ENCODE measurements at regions not wholly inside any gene's neighbourhood (a gene's known extent, or its start where the extent isn't known, plus 50 kb on each side); places are given as distances from the start of the nearest gene placed in this dataset.

DNA sequence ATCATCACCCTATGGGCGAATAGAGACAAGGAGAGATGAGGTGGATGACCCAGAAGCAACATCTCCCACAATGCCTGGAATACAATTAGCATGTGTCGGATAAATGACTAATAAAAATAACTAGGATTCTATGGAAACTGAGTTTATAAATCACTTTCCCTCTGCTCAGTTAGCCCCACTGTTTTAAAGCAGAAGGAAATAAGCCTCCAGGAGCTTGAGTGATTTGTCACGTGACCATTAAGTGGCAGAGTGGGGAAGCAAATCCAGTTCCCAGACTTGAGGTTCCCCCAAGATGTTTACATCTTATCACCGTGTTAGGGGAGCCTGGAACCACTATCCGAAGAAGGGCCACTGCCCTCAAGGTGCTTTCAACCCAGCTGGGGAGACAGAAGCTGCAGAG lies 136.5 kb upstream of the CCND2 start:
- H3K4me2 ChIP-seq: no peak overlapping the region
- no peaks in the 10 kb centered on the region for H3K36me3 ChIP-seq (ENCODE audit: low read depth)
- H3K27ac ChIP-seq: no peak overlapping the region
- H3F3A ChIP-seq (ENCODE audit: insufficient read depth, low read depth): no peaks in the 10 kb centered on the region
- H3K27me3 ChIP-seq (ENCODE audit: insufficient read depth, low read depth): peaks cover 59% of the 10 kb centered on the region
- intact Hi-C loops (cut with micrococcal nuclease; ENCODE audit: unreplicated experiment): no loop called here
- no peaks in the 10 kb centered on the region for H3K4me1 ChIP-seq (replicated peaks; ENCODE audit: insufficient read depth)
- no peaks in the 10 kb centered on the region for H3K79me2 ChIP-seq (ENCODE audit: low read depth)
- BruUV-seq (replicated peaks): no TSS peak
- no peaks in the 10 kb centered on the region for H4K20me1 ChIP-seq (ENCODE audit: insufficient read depth)
- H3K4me3 ChIP-seq: no peak overlapping the region
- ChIA-PET CTCF (no interaction called here), POLR2A (ENCODE audit: unreplicated experiment) (no interaction called here)
- no peaks in the 10 kb centered on the region for H3K9me3 ChIP-seq (ENCODE audit: insufficient read depth, low read depth)
- DNase-seq: no peak
- TF ChIP-seq, protein P1, sequence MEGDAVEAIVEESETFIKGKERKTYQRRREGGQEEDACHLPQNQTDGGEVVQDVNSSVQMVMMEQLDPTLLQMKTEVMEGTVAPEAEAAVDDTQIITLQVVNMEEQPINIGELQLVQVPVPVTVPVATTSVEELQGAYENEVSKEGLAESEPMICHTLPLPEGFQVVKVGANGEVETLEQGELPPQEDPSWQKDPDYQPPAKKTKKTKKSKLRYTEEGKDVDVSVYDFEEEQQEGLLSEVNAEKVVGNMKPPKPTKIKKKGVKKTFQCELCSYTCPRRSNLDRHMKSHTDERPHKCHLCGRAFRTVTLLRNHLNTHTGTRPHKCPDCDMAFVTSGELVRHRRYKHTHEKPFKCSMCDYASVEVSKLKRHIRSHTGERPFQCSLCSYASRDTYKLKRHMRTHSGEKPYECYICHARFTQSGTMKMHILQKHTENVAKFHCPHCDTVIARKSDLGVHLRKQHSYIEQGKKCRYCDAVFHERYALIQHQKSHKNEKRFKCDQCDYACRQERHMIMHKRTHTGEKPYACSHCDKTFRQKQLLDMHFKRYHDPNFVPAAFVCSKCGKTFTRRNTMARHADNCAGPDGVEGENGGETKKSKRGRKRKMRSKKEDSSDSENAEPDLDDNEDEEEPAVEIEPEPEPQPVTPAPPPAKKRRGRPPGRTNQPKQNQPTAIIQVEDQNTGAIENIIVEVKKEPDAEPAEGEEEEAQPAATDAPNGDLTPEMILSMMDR (conservative IDR thresholded peaks at IDR 0.05): no peak
- TF ChIP-seq EZH2 (IDR thresholded peaks at IDR 0.05; ENCODE audit: low read depth): no peak
- no peak overlapping the region for H2AFZ ChIP-seq
- H3K9me2 ChIP-seq (ENCODE audit: insufficient read depth): no peaks in the 10 kb centered on the region

DNA sequence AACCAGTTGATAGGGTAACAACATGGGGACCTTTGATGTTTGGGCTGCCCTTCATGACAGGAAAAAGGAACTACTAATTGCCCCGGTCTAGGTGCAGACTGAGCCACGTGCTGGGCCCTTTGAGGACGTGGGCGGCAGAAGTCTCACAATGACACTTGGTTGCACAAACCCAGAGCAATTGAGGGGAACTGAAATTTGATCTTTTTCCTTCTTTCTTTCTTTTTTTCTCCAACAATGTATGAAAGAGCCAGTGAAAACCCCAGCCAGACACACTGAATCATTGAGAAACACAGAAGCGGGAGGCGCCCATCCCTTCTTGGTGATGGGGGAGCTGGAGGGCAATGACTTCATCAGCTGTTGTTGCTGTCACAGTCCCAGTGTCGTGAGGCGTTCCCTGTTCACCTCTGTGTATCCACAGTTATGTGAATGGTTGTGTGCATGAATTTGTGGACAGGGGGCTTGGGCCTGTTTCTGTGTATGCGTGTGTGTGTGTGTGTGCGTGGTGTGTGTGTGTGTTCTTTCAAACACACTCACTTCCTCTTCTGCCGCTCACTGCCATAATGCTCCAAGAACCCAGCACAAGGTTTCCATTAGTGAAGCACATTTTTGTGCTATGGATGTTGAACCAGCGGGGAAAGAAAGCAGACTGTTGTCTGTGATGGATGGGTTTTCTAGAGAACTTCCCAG lies 137.5 kb upstream of the CCND2 start:
- no TSS peak for BruUV-seq (replicated peaks)
- intact Hi-C loops (cut with micrococcal nuclease; ENCODE audit: unreplicated experiment): no loop called here
- Histone ChIP-seq H3K9me2 (ENCODE audit: insufficient read depth) (no peaks in the 10 kb centered on the region), H3K4me2 (no peak overlapping the region), H4K20me1 (ENCODE audit: insufficient read depth) (no peaks in the 10 kb centered on the region), H3F3A (ENCODE audit: insufficient read depth, low read depth) (no peaks in the 10 kb centered on the region), H3K27me3 (ENCODE audit: insufficient read depth, low read depth) (peaks cover 67% of the 10 kb centered on the region), H3K27ac (no peak overlapping the region), H3K4me1 (replicated peaks; ENCODE audit: insufficient read depth) (no peaks in the 10 kb centered on the region), H3K36me3 (ENCODE audit: low read depth) (no peaks in the 10 kb centered on the region), H3K9me3 (ENCODE audit: insufficient read depth, low read depth) (no peaks in the 10 kb centered on the region), H3K4me3 (no peak overlapping the region), H3K79me2 (ENCODE audit: low read depth) (no peaks in the 10 kb centered on the region), H2AFZ (no peak overlapping the region)
- TF ChIP-seq, protein P1 (conservative IDR thresholded peaks at IDR 0.05): no peak
- TF ChIP-seq EZH2 (IDR thresholded peaks at IDR 0.05; ENCODE audit: low read depth): no peak
- no peak for DNase-seq
- ChIA-PET CTCF (no interaction called here), POLR2A (ENCODE audit: unreplicated experiment) (no interaction called here)

DNA sequence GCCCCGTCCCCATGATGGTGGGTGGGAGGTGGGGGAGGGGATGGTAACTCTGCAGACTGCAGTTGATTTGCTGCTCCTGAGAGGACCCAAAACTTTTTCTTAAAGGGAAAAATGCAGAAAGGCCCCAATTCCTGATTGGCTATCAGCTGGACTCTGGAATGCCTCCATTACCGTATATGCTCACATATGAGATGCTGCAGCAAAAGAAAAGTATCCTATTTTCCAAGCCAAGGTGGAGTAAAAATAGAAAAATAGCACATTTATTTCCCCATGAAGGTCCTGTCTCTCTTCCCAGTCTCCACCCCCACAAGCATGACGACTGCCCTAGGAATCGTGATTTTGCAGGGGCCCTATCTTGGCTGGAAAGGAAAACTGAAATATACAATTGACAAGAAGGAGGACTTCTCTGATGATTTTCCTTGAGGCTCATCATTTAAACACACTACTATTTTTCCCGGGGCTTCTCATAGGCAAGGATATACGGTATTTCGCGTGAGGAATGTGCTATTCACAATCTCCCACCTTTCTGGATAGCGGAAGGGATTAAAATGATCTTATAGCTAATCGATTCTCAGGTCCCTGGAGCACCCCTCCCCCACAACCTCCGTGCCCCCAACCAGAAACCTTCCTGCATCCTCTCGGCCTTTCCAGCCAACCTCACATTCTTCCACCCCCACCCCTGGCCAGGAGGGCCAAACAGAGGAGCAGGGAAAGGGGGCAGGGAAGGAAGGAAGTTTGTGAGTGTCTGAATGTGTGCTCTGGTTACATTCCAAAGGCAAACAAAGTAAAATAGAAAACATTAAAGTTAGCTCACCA lies 138.9 kb upstream of the CCND2 start:
- no peak overlapping the region for H3K4me2 ChIP-seq
- H3K9me3 ChIP-seq (ENCODE audit: insufficient read depth, low read depth): no peaks in the 10 kb centered on the region
- H3K4me3 ChIP-seq: no peak overlapping the region
- H3K4me1 ChIP-seq (replicated peaks; ENCODE audit: insufficient read depth): no peaks in the 10 kb centered on the region
- intact Hi-C loops (cut with micrococcal nuclease; ENCODE audit: unreplicated experiment): no loop called here
- no peak for DNase-seq
- H2AFZ ChIP-seq: no peak overlapping the region
- no peaks in the 10 kb centered on the region for H3K9me2 ChIP-seq (ENCODE audit: insufficient read depth)
- peaks cover 78% of the 10 kb centered on the region for H3K27me3 ChIP-seq (ENCODE audit: insufficient read depth, low read depth)
- TF ChIP-seq, protein P1 (conservative IDR thresholded peaks at IDR 0.05): no peak
- no peak for TF ChIP-seq EZH2 (IDR thresholded peaks at IDR 0.05; ENCODE audit: low read depth)
- POLR2A ChIA-PET (ENCODE audit: unreplicated experiment): no interaction called here
- H3F3A ChIP-seq (ENCODE audit: insufficient read depth, low read depth): no peaks in the 10 kb centered on the region
- no peaks in the 10 kb centered on the region for H3K36me3 ChIP-seq (ENCODE audit: low read depth)
- H3K79me2 ChIP-seq (ENCODE audit: low read depth): no peaks in the 10 kb centered on the region
- H3K27ac ChIP-seq: no peak overlapping the region
- BruUV-seq (replicated peaks): no TSS peak
- H4K20me1 ChIP-seq (ENCODE audit: insufficient read depth): no peaks in the 10 kb centered on the region
- CTCF ChIA-PET: no interaction called here

Data from PC-9 (cell line).